ENCODE measurements at regions not wholly inside any gene's neighbourhood (a gene's known extent, or its start where the extent isn't known, plus 50 kb on each side); places are given as distances from the start of the nearest gene placed in this dataset.
"Not testable (repeated sequence)": the region's sequence is repeated elsewhere in the genome, so short reads cannot be mapped to it uniquely, and the experiment has no call there.

DNA sequence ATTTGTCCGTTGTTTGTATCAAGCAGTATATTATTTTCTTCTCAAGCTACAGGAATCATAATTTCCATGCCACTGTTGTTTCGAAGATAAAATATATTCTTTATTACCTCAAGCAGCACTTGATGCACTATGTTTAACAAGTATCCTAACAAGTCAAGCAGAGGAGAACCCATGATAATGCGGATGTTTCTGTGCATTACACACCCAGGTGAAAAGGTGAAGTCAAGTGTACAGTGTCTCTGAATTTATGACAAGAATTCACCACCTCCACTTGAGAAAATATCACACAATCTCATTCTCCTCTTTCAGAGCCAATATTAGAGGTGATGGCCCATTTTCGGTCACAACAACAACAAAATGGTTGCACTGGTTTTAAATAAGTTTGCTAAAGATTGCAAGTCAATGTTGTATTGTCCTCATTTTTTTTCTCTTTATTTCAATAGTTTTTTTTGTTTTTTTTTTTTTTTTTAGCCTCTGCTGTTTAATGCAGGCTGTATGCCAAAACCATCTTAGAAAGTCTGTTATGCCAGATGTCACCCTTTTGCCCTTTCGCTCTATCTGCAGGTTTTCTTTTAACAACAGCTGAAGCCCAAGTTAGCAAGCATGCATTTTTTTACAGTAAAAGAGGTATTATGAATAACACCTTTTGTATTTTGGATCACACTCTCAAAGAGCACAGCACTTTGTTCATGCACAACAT is 568.7 kb upstream of the LRRN3 start:
- Mint-ChIP-seq H3K36me3 (ENCODE audit: low read depth) (no peaks in the 10 kb centered on the region), H3K4me3 (no peak overlapping the region), H3K27ac (no peak overlapping the region), H3K4me1 (ENCODE audit: low read depth) (no peaks in the 10 kb centered on the region), H3K9me3 (no peaks in the 10 kb centered on the region), H3K27me3 (no peaks in the 10 kb centered on the region)
- no peak for DNase-seq

DNA sequence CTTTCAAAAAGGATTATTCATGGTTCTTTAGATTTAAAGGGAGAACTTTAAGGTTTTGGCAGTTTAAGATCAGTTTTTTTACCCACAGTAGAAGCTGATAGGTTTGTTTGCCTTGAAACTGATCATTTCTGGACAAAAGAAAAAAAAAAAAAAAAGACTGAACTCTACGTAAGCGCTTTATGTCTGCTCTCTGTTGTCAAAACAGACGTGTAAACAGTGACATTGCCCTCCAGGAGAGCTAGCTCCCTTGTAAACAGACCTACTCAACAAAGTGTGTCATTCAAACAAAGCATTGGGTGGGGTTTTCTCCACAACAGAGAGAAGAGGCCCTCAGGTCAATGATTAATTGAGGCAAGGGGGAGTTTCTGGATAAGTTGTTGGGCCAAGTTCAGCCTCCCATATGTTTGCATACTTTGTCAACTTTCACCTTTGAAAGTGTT is 568.1 kb upstream of the LRRN3 start:
- Mint-ChIP-seq H3K27ac (no peak overlapping the region), H3K9me3 (no peaks in the 10 kb centered on the region), H3K4me1 (ENCODE audit: low read depth) (no peaks in the 10 kb centered on the region), H3K36me3 (ENCODE audit: low read depth) (no peaks in the 10 kb centered on the region), H3K4me3 (no peak overlapping the region), H3K27me3 (no peaks in the 10 kb centered on the region)
- DNase-seq: no peak

DNA sequence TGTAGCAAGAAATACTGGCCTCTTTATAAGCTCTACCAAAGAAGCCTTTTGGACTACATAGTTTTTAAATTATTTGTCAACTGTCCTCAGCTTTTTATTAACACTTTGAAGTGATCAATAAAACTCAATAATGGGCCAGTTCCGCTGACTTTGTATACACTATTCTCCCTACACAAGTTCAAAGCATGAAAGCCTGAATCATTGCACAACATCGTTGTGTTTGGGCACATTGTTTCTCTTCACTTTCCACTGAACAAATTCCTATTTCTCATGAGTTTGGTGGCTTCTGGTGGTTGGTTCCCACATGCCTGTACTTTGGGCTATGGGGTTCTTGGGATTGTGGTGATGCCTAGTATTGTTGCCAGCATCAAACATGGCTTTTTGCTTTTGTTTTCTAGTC is 561.8 kb upstream of the LRRN3 start:
- H3K27ac Mint-ChIP-seq: no peak overlapping the region
- H3K4me3 Mint-ChIP-seq: no peak overlapping the region
- H3K27me3 Mint-ChIP-seq: no peaks in the 10 kb centered on the region
- H3K36me3 Mint-ChIP-seq (ENCODE audit: low read depth): no peaks in the 10 kb centered on the region
- no peaks in the 10 kb centered on the region for H3K4me1 Mint-ChIP-seq (ENCODE audit: low read depth)
- H3K9me3 Mint-ChIP-seq: no peaks in the 10 kb centered on the region
- DNase-seq: no peak

DNA sequence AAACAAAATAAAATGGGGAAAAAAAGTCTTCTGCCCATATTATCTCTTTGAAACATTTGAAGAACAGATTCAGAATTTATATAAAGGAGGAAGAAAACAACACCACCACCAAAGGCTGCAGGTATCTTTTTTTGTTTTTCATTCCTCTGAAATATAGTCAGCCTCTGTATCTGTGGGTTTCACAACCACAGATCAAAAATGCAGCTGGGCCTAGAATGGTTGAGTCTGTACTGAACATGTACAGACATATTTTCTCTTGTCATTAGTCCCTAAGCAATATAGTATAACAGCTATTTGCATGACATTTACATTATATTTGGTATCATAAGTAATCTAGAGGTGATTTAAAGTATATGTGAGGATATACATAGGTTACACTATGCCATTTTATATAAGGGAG is 559.7 kb upstream of the LRRN3 start:
- no peaks in the 10 kb centered on the region for H3K27me3 Mint-ChIP-seq
- DNase-seq: no peak
- no peaks in the 10 kb centered on the region for H3K4me1 Mint-ChIP-seq (ENCODE audit: low read depth)
- H3K9me3 Mint-ChIP-seq: no peaks in the 10 kb centered on the region
- no peaks in the 10 kb centered on the region for H3K36me3 Mint-ChIP-seq (ENCODE audit: low read depth)
- no peak overlapping the region for H3K4me3 Mint-ChIP-seq
- no peak overlapping the region for H3K27ac Mint-ChIP-seq

DNA sequence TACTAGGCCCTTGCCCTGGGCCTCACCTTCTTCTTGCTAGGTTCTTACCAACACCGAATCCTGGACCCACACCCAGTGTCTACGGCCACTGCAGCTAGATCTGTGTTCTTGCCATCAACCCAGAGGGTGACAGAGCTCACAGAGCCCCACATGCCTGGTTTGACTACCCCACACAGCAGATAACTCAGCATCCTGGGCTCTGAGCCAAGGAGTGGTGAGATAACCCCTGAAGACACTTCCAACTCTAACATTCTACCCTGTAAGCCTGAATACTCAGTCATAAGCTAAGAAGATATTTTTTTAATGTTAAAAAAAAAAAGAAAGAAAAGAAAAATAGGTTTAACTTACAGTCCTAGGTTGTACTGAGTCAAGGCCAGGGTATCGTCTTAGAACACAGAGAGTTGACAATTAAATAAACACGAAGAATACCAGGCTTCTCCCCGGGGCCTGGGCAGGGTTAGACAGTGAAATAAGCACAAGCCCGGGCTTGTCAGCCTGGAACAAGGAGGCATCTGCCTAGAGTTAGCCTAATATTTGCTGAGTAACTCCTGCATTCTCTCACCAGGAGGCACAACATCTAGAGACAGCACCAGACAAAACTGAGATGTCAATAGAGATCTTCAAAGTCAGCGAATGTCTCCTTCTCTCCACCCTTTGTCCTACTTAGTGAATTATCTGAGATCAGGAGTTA is 556.5 kb upstream of the LRRN3 start:
- no peak overlapping the region for H3K27ac Mint-ChIP-seq
- no peak overlapping the region for H3K4me3 Mint-ChIP-seq
- no peaks in the 10 kb centered on the region for H3K9me3 Mint-ChIP-seq
- no peaks in the 10 kb centered on the region for H3K27me3 Mint-ChIP-seq
- DNase-seq: no peak
- H3K4me1 Mint-ChIP-seq (ENCODE audit: low read depth): no peaks in the 10 kb centered on the region
- no peaks in the 10 kb centered on the region for H3K36me3 Mint-ChIP-seq (ENCODE audit: low read depth)

DNA sequence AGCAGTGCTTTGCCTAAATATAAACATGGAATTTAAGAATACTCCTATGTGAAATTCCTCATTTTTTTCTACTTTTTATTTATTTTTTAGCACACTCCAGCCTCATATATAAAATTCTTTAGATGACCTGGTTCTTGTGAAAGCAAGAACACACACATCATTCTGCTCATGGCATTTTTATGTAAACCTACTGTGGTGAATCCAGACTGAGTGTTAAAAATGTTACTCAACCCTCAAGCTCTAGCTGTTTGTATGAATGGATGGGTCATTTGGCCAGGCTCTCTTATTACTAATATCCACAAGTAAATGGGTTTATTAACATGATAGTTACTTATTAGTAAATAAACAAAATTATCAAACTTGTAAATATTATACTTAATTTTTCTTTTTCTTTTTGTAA is 551.7 kb upstream of the LRRN3 start:
- no peaks in the 10 kb centered on the region for H3K36me3 Mint-ChIP-seq (ENCODE audit: low read depth)
- H3K9me3 Mint-ChIP-seq: no peaks in the 10 kb centered on the region
- H3K27me3 Mint-ChIP-seq: no peaks in the 10 kb centered on the region
- DNase-seq: no peak
- H3K27ac Mint-ChIP-seq: no peak overlapping the region
- H3K4me1 Mint-ChIP-seq (ENCODE audit: low read depth): no peaks in the 10 kb centered on the region
- H3K4me3 Mint-ChIP-seq: no peak overlapping the region

DNA sequence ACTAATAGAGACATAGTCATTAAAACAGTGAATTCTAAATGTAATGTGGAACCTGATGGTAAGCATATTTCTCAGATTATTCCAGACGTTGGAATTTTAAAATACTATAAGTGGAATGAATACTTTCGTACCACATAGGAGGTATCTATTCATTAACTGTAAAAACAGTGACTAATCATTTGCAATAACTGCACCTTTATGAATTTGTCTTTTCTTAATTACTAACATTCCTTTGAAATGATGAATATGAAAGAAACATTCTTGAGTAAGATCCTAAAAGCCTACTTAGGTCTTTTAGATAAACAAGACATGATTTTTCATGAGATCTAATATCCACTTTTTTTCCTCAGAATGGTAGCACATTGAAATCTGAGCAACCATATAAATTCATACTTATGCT is 549.0 kb upstream of the LRRN3 start:
- Mint-ChIP-seq H3K4me3 (no peak overlapping the region), H3K27ac (no peak overlapping the region), H3K4me1 (ENCODE audit: low read depth) (no peaks in the 10 kb centered on the region), H3K9me3 (no peaks in the 10 kb centered on the region), H3K36me3 (ENCODE audit: low read depth) (no peaks in the 10 kb centered on the region), H3K27me3 (no peaks in the 10 kb centered on the region)
- no peak for DNase-seq

- Mint-ChIP-seq H3K4me1 (ENCODE audit: low read depth) (no peaks in the 10 kb centered on the region), H3K4me3 (no peak overlapping the region), H3K27ac (no peak overlapping the region), H3K9me3 (no peaks in the 10 kb centered on the region), H3K27me3 (no peaks in the 10 kb centered on the region), H3K36me3 (ENCODE audit: low read depth) (no peaks in the 10 kb centered on the region)
- DNase-seq: no peak
These were observed 546.7 kb upstream of the LRRN3 start for GRCh38 chr7:110544194-110544593.

GRCh38 chr7:110548372-110548771 is 542.6 kb upstream of the LRRN3 start:
- Mint-ChIP-seq H3K4me3 (no peak overlapping the region), H3K36me3 (ENCODE audit: low read depth) (no peaks in the 10 kb centered on the region), H3K4me1 (ENCODE audit: low read depth) (no peaks in the 10 kb centered on the region), H3K27ac (no peak overlapping the region), H3K9me3 (peaks cover 14% of the 10 kb centered on the region), H3K27me3 (no peaks in the 10 kb centered on the region)
- DNase-seq: no peak

GRCh38 chr7:110557136-110557535 is 533.8 kb upstream of the LRRN3 start:
- Mint-ChIP-seq H3K9me3 (peaks cover 7% of the 10 kb centered on the region), H3K27ac (no peak overlapping the region), H3K4me1 (ENCODE audit: low read depth) (no peaks in the 10 kb centered on the region), H3K36me3 (ENCODE audit: low read depth) (no peaks in the 10 kb centered on the region), H3K4me3 (no peak overlapping the region), H3K27me3 (no peaks in the 10 kb centered on the region)
- no peak for DNase-seq

GRCh38 chr7:110563286-110563685 is 527.6 kb upstream of the LRRN3 start:
- not testable (repeated sequence) for H3K36me3 Mint-ChIP-seq (ENCODE audit: low read depth); DNase-seq; H3K27me3 Mint-ChIP-seq; H3K4me1 Mint-ChIP-seq (ENCODE audit: low read depth); H3K4me3 Mint-ChIP-seq; H3K27ac Mint-ChIP-seq; H3K9me3 Mint-ChIP-seq

DNA sequence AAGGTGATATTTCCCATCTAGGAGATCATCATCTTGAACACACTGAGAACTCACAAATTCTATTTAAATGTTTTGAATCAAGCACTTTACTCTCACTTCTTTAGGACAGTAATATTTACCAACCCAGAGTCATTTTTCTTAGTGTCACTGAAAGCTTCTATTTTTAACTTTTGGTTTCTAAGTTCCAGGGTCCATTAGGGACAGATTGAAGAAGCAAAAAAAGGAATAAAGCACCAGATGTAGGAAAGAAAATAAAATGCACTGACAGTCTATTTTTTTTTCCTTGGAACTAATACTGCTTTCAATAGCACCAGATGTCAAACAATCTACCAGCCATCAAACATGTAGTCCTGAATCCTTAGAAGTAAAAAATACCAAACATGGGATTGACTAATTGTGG is 526.7 kb upstream of the LRRN3 start:
- Mint-ChIP-seq H3K27ac (no peak overlapping the region), H3K4me1 (ENCODE audit: low read depth) (no peaks in the 10 kb centered on the region), H3K4me3 (no peak overlapping the region), H3K36me3 (ENCODE audit: low read depth) (no peaks in the 10 kb centered on the region), H3K27me3 (no peaks in the 10 kb centered on the region), H3K9me3 (no peaks in the 10 kb centered on the region)
- no peak for DNase-seq

DNA sequence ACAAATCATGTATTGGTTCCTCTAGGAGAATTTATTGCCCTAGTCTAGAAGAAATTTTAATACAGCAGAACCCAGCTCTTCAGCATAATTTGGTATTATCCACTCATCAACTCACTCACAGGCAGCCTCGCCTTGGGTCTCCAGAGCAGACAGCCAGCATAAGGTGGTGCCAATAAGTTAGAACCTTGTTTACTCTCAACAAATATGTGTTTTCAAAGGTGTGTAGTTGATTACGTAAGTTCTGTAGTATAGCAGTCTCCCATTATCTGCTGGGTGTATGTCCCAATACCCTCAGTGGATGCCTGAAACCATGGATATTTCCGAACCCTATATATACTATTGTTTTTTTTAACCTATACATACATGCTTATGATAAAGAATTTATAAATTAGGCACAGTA is 522.5 kb upstream of the LRRN3 start:
- H3K4me3 Mint-ChIP-seq: no peak overlapping the region
- no peaks in the 10 kb centered on the region for H3K36me3 Mint-ChIP-seq (ENCODE audit: low read depth)
- no peak overlapping the region for H3K27ac Mint-ChIP-seq
- H3K27me3 Mint-ChIP-seq: no peaks in the 10 kb centered on the region
- no peak for DNase-seq
- H3K9me3 Mint-ChIP-seq: no peaks in the 10 kb centered on the region
- H3K4me1 Mint-ChIP-seq (ENCODE audit: low read depth): no peaks in the 10 kb centered on the region

DNA sequence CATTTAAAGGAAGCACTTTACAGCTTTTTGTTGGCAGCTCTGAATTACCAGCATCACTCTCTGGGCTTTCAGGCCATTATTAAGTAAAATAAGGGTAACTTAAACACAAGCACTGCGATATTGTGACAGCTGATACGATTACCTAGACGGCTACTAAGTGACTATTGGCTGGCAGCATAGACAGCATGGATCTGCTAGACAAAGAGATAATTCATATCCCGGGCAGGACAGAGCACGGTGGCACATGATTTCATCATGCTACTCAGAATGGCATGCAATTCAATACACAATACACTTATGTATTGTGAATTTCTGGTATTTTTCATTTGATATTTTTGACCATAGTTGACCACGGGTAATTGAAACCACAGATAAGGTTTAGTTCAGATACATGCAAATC is 522.0 kb upstream of the LRRN3 start:
- Mint-ChIP-seq H3K9me3 (no peaks in the 10 kb centered on the region), H3K27me3 (no peaks in the 10 kb centered on the region), H3K4me3 (no peak overlapping the region), H3K36me3 (ENCODE audit: low read depth) (no peaks in the 10 kb centered on the region), H3K27ac (no peak overlapping the region), H3K4me1 (ENCODE audit: low read depth) (no peaks in the 10 kb centered on the region)
- no peak for DNase-seq

GRCh38 chr7:110569486-110570205 is 521.3 kb upstream of the LRRN3 start:
- no peak for DNase-seq
- Mint-ChIP-seq H3K4me1 (ENCODE audit: low read depth) (no peaks in the 10 kb centered on the region), H3K27ac (no peak overlapping the region), H3K36me3 (ENCODE audit: low read depth) (no peaks in the 10 kb centered on the region), H3K9me3 (no peaks in the 10 kb centered on the region), H3K4me3 (no peak overlapping the region), H3K27me3 (no peaks in the 10 kb centered on the region)
